ENCODE measurements at regions not wholly inside any gene's neighbourhood (a gene's known extent, or its start where the extent isn't known, plus 50 kb on each side); places are given as distances from the start of the nearest gene placed in this dataset.

DNA sequence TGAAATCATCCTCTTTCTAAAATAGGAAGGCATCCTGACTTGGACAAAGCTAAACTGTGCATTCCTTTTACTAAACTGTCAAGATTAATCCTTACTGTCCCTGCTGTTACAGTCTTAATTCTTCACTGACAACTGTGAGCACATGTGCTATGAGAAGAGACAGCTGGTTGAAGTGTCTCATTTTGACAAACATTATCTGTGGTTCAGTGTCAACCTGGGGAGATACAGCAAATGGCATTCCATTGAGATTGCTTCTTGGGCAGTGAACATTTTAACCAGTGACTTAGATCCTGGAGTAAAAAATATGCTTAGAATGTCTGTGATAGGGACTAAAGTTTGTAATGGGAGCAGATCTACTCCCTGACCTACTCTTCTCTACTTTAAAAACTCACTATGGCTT is 552.6 kb upstream of the ATP2B1 start:
- Histone ChIP-seq H3K36me3 (ENCODE audit: control insufficient read depth in 4 of 4, insufficient read depth in 4 of 4, low read length in 4 of 4) (no peaks in the 10 kb centered on the region), H3K4me3 (no peak overlapping the region), H3K27me3 (ENCODE audit: control insufficient read depth in 3 of 3, insufficient read depth in 3 of 3, low read length in 2 of 3) (no peaks in the 10 kb centered on the region), H3K27ac (ENCODE audit: low read depth in 1 of 2, low read length in 1 of 2) (no peak overlapping the region), H3K9ac (ENCODE audit: insufficient read depth in 1 of 2, low read length in 2 of 2) (no peak overlapping the region), H3K9me3 (ENCODE audit: control insufficient read depth in 4 of 4, insufficient read depth in 3 of 4, low read length in 3 of 4) (no peaks in the 10 kb centered on the region), H3K4me1 (ENCODE audit: control insufficient read depth in 5 of 5, insufficient read depth in 5 of 5, low read length in 5 of 5) (peaks cover 0 to 8% (median 1%) of the 10 kb centered on the region in 5 donors)
- ATAC-seq (ENCODE audit: insufficient read depth, low FRiP score), result no peak
- TF ChIP-seq, protein P1, sequence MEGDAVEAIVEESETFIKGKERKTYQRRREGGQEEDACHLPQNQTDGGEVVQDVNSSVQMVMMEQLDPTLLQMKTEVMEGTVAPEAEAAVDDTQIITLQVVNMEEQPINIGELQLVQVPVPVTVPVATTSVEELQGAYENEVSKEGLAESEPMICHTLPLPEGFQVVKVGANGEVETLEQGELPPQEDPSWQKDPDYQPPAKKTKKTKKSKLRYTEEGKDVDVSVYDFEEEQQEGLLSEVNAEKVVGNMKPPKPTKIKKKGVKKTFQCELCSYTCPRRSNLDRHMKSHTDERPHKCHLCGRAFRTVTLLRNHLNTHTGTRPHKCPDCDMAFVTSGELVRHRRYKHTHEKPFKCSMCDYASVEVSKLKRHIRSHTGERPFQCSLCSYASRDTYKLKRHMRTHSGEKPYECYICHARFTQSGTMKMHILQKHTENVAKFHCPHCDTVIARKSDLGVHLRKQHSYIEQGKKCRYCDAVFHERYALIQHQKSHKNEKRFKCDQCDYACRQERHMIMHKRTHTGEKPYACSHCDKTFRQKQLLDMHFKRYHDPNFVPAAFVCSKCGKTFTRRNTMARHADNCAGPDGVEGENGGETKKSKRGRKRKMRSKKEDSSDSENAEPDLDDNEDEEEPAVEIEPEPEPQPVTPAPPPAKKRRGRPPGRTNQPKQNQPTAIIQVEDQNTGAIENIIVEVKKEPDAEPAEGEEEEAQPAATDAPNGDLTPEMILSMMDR (IDR thresholded peaks at IDR 0.05; ENCODE audit: control extremely low read depth, extremely low read depth), result no peak
- peak in 1 of 3 donors; percentile 20 for DNase-seq

DNA sequence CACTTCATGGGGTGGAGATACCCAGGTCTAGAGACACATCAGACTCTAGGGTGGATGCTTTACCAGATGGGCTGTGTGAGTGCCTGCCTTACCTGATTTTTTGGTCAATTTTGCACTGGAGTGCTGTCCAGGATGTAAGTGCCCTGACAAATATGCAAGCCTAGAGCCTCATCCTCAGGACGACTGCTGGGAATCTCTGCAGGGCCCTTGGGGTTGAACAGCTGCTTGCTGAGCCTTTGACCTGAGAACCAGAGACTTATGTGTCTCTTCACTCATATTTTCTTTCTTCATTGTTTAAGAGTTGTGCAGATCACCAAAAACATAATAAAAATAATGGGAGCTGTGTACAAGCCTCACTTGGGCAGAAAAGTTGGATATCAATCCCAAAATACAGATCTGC is 551.5 kb upstream of the ATP2B1 start:
- no peak for ATAC-seq (ENCODE audit: insufficient read depth, low FRiP score)
- Histone ChIP-seq H3K9me3 (ENCODE audit: control insufficient read depth in 4 of 4, insufficient read depth in 3 of 4, low read length in 3 of 4) (no peaks in the 10 kb centered on the region), H3K4me3 (no peak overlapping the region), H3K4me1 (ENCODE audit: control insufficient read depth in 5 of 5, insufficient read depth in 5 of 5, low read length in 5 of 5) (peaks cover 0 to 8% (median 1%) of the 10 kb centered on the region in 5 donors), H3K27ac (ENCODE audit: low read depth in 1 of 2, low read length in 1 of 2) (no peak overlapping the region), H3K9ac (ENCODE audit: insufficient read depth in 1 of 2, low read length in 2 of 2) (no peak overlapping the region), H3K27me3 (ENCODE audit: control insufficient read depth in 3 of 3, insufficient read depth in 3 of 3, low read length in 2 of 3) (no peaks in the 10 kb centered on the region), H3K36me3 (ENCODE audit: control insufficient read depth in 4 of 4, insufficient read depth in 4 of 4, low read length in 4 of 4) (no peaks in the 10 kb centered on the region)
- DNase-seq, result no peak
- TF ChIP-seq, protein P1 (IDR thresholded peaks at IDR 0.05; ENCODE audit: control extremely low read depth, extremely low read depth), result no peak
- 70 to 81% methylated on average over 1 of the region's 1 CpG for WGBS, 2 donors

DNA sequence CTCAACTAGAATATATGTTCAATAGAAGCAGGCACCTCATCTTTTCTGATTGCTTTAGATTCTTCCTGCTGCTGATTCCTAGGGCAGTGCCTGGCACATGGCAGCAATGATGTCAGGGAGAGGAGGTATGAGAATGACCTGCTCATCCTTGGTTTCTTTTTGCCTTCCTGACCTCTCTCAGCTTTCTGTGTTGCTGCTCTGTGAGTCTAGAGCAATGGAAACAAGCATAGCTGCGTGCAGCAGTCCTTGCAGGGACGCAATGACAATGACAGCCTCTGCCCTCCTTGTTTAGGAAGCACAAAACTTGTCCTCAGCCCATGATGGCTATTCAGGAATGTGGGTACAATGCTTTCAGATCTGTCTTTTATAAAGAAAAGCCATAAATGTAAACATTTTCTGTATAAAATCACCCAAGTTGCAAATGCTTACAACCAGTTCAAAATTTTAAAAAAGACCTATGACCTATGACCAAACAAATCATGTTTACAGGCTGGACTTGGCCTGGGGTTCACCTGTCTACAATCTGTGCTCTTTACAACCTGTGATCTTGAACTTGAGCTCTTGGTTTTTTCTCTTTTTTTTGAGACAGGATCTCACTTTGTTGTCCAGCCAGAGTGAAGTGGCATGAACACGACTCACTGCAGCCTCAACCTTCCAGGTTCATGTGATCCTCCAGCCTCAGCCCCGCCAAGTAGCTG is 549.4 kb upstream of the ATP2B1 start:
- TF ChIP-seq, protein P1 (IDR thresholded peaks at IDR 0.05; ENCODE audit: control extremely low read depth, extremely low read depth), result no peak
- Histone ChIP-seq H3K36me3 (ENCODE audit: control insufficient read depth in 4 of 4, insufficient read depth in 4 of 4, low read length in 4 of 4) (no peaks in the 10 kb centered on the region), H3K9me3 (ENCODE audit: control insufficient read depth in 4 of 4, insufficient read depth in 3 of 4, low read length in 3 of 4) (no peaks in the 10 kb centered on the region), H3K4me1 (ENCODE audit: control insufficient read depth in 5 of 5, insufficient read depth in 5 of 5, low read length in 5 of 5) (peaks cover 0 to 21% (median 2%) of the 10 kb centered on the region in 5 donors), H3K4me3 (no peak overlapping the region), H3K27me3 (ENCODE audit: control insufficient read depth in 3 of 3, insufficient read depth in 3 of 3, low read length in 2 of 3) (no peaks in the 10 kb centered on the region), H3K9ac (ENCODE audit: insufficient read depth in 1 of 2, low read length in 2 of 2) (no peak overlapping the region), H3K27ac (ENCODE audit: low read depth in 1 of 2, low read length in 1 of 2) (no peak overlapping the region)
- DNase-seq (no peak), ATAC-seq (ENCODE audit: insufficient read depth, low FRiP score) (no peak)
- WGBS, 2 donors, result 90 to 93% methylated on average over 4 of the region's 4 CpGs

DNA sequence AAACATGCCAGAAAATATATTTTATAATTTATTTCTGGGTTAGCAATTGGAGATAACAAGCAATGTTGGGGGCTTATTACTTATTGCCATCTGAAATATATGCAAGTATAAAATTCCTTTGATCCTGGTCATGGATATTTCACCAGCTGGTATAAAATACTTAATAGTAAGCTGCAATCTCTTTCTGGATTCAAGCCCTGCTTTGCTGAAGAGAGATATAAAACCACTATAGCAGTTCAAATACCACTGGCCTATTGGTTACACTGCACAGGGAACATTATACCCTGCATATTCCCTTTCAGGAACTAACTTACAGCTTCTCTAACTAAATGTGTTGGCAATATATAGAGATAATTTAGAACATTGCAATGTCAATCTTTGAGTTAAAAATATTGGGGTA is 546.2 kb upstream of the ATP2B1 start:
- Histone ChIP-seq H3K9ac (ENCODE audit: insufficient read depth in 1 of 2, low read length in 2 of 2) (no peak overlapping the region), H3K9me3 (ENCODE audit: control insufficient read depth in 4 of 4, insufficient read depth in 3 of 4, low read length in 3 of 4) (no peaks in the 10 kb centered on the region), H3K36me3 (ENCODE audit: control insufficient read depth in 4 of 4, insufficient read depth in 4 of 4, low read length in 4 of 4) (no peaks in the 10 kb centered on the region), H3K4me3 (no peak overlapping the region), H3K27me3 (ENCODE audit: control insufficient read depth in 3 of 3, insufficient read depth in 3 of 3, low read length in 2 of 3) (no peaks in the 10 kb centered on the region), H3K4me1 (ENCODE audit: control insufficient read depth in 5 of 5, insufficient read depth in 5 of 5, low read length in 5 of 5) (peaks cover 1 to 32% (median 6%) of the 10 kb centered on the region in 5 donors), H3K27ac (ENCODE audit: low read depth in 1 of 2, low read length in 1 of 2) (no peak overlapping the region)
- TF ChIP-seq, protein P1 (IDR thresholded peaks at IDR 0.05; ENCODE audit: control extremely low read depth, extremely low read depth), result no peak
- ATAC-seq (ENCODE audit: insufficient read depth, low FRiP score) (no peak), DNase-seq (no peak)

Measured in lung (tissue), 11 donors.